ENCODE measurements at regions not wholly inside any gene's neighbourhood (a gene's known extent, or its start where the extent isn't known, plus 50 kb on each side); places are given as distances from the start of the nearest gene placed in this dataset.

- Histone ChIP-seq H3K4me1 (ENCODE audit: control insufficient read depth, extremely low read depth, insufficient read depth, low read length) (no peaks in the 10 kb centered on the region), H3K27ac (ENCODE audit: control insufficient read depth, insufficient read depth, low read length) (no peak overlapping the region), H3K36me3 (ENCODE audit: control insufficient read depth in 2 of 2, extremely low read depth in 1 of 2, insufficient read depth in 2 of 2, low read length in 2 of 2) (no peaks in the 10 kb centered on the region), H3K9me3 (ENCODE audit: control insufficient read depth, low read depth, low read length) (no peaks in the 10 kb centered on the region), H3K9me1 (ENCODE audit: control insufficient read depth, extremely low read depth, insufficient read depth, low read length) (no peaks in the 10 kb centered on the region), H2AFZ (ENCODE audit: control insufficient read depth, low read length) (no peak overlapping the region), H3K27me3 (ENCODE audit: control insufficient read depth, extremely low read depth, insufficient read depth, low read length) (no peaks in the 10 kb centered on the region), H3K79me2 (ENCODE audit: control insufficient read depth, insufficient read depth, low read length) (no peaks in the 10 kb centered on the region), H4K20me1 (ENCODE audit: control insufficient read depth, extremely low read depth, insufficient read depth, low read length) (no peaks in the 10 kb centered on the region), H3K4me2 (ENCODE audit: control insufficient read depth, extremely low read depth, insufficient read depth, low read depth, low read length) (no peak overlapping the region), H3K4me3 (ENCODE audit: control insufficient read depth in 2 of 3, extremely low read depth in 1 of 3, insufficient read depth in 2 of 3, low read depth in 1 of 3, low read length in 3 of 3) (no peak overlapping the region), H3K9ac (ENCODE audit: control insufficient read depth, extremely low read depth, insufficient read depth, low read length) (no peak overlapping the region)
- no peak for TF ChIP-seq CTCF (optimal IDR thresholded peaks at IDR 0.05 in 1 of 3, IDR thresholded peaks at IDR 0.05 in 1 of 3, conservative IDR thresholded peaks at IDR 0.05 in 1 of 3; ENCODE audit: extremely low read depth in 1 of 3, insufficient read depth in 2 of 3, low read length in 3 of 3)
- no peak for TF ChIP-seq EZH2 (IDR thresholded peaks at IDR 0.05; ENCODE audit: low read length)
- dilution Hi-C loops (cut with MboI; ENCODE audit: extremely low pct_ligation_motif_present, low sequenced_read_pairs): no loop called here
- DNase-seq (ENCODE audit: low read depth, low spot score): no peak
- no peak for FAIRE-seq
Observed at GRCh38 chr10:33813871-33814270, 479.4 kb upstream of the NRP1 start.

- FAIRE-seq: no peak
- Histone ChIP-seq H3K9me3 (ENCODE audit: control insufficient read depth, low read depth, low read length) (no peaks in the 10 kb centered on the region), H3K4me2 (ENCODE audit: control insufficient read depth, extremely low read depth, insufficient read depth, low read depth, low read length) (no peak overlapping the region), H3K4me3 (ENCODE audit: control insufficient read depth in 2 of 3, extremely low read depth in 1 of 3, insufficient read depth in 2 of 3, low read depth in 1 of 3, low read length in 3 of 3) (no peak overlapping the region), H3K4me1 (ENCODE audit: control insufficient read depth, extremely low read depth, insufficient read depth, low read length) (no peaks in the 10 kb centered on the region), H3K27ac (ENCODE audit: control insufficient read depth, insufficient read depth, low read length) (no peak overlapping the region), H3K27me3 (ENCODE audit: control insufficient read depth, extremely low read depth, insufficient read depth, low read length) (no peaks in the 10 kb centered on the region), H3K36me3 (ENCODE audit: control insufficient read depth in 2 of 2, extremely low read depth in 1 of 2, insufficient read depth in 2 of 2, low read length in 2 of 2) (no peaks in the 10 kb centered on the region), H3K9me1 (ENCODE audit: control insufficient read depth, extremely low read depth, insufficient read depth, low read length) (no peaks in the 10 kb centered on the region), H3K9ac (ENCODE audit: control insufficient read depth, extremely low read depth, insufficient read depth, low read length) (no peak overlapping the region), H4K20me1 (ENCODE audit: control insufficient read depth, extremely low read depth, insufficient read depth, low read length) (no peaks in the 10 kb centered on the region), H2AFZ (ENCODE audit: control insufficient read depth, low read length) (no peak overlapping the region), H3K79me2 (ENCODE audit: control insufficient read depth, insufficient read depth, low read length) (no peaks in the 10 kb centered on the region)
- dilution Hi-C loops (cut with MboI; ENCODE audit: extremely low pct_ligation_motif_present, low sequenced_read_pairs): no loop called here
- no peak for DNase-seq (ENCODE audit: low read depth, low spot score)
- no peak for TF ChIP-seq CTCF (optimal IDR thresholded peaks at IDR 0.05 in 1 of 3, IDR thresholded peaks at IDR 0.05 in 1 of 3, conservative IDR thresholded peaks at IDR 0.05 in 1 of 3; ENCODE audit: extremely low read depth in 1 of 3, insufficient read depth in 2 of 3, low read length in 3 of 3)
- no peak for TF ChIP-seq EZH2 (IDR thresholded peaks at IDR 0.05; ENCODE audit: low read length)
Observed at GRCh38 chr10:33813415-33813814, 478.9 kb upstream of the NRP1 start.

Data from keratinocyte (primary cell).